K562 (cell line): ENCODE measurements at regions not wholly inside any gene's neighbourhood (a gene's known extent, or its start where the extent isn't known, plus 50 kb on each side); places are given as distances from the start of the nearest gene placed in this dataset.

ENCODE experiments used
- ATAC-seq: fragments of 200-7000 bp; cut with Tn5 transposase; 3 replicates; pipeline ENCODE4 v1.9.1; 2020; ENCODE audit warnings: moderate library complexity
- BruUV-seq: library from RNA; stranded (reverse); fragments of 400-500 nt; replicated peaks from 2 replicates; lab custom pipeline; 2021; lab: Mats Ljungman, UMichigan
- CTCF ChIA-PET: fragments of 300-600 bp; formaldehyde crosslinking; extraction: SDS; loops from one replicate; lab custom pipeline; 2021; ENCODE audit warnings: low intra/inter-chr PET ratio; lab: Yijun Ruan, JAX
- POLR2A ChIA-PET: fragments of 300-600, 350-650 bp; sonication (Branson Sonifier 250); formaldehyde crosslinking; extraction: SDS; loops from one replicate; lab custom pipeline; 2021; ENCODE audit warnings: antibody characterized with exemption, inconsistent platforms; lab: Yijun Ruan, JAX
- DNase-seq, 4 experiments: peaks; one replicate each; pipeline versions ENCODE4 v3.0.0 to v3.0.0-alpha.2; 2011 to 2018; ENCODE audit warnings: low spot score in 3 of 4, mixed read lengths in 3 of 4; ENCODE audit errors: extremely low read depth in 1 of 4
- FAIRE-seq: peaks from 2 replicates; lab custom pipeline; 2011; peaks lifted over from hg19 to GRCh38; lab: Jason Lieb, UNC
- H2AFZ ChIP-seq: 2 replicates; pipeline ENCODE4 v1.6.0; 2011; ENCODE audit warnings: low read depth, low read length, control low read depth, inconsistent platforms
- H3K27ac ChIP-seq: fragments of 200-600 bp; 3 replicates; pipeline ENCODE4 v1.8.0; 2011; ENCODE audit warnings: low read depth, mild to moderate bottlenecking, control low read depth, inconsistent platforms, low read length, moderate library complexity, mixed read lengths; ENCODE audit errors: extremely low read depth
- H3K27me3 ChIP-seq, 2 experiments: fragments of 300-600 bp in 1 of 2; 2 replicates in 1 of 2; 3 replicates in 1 of 2; pipeline versions ENCODE4 v1.6.0 to v1.8.0; 2011; ENCODE audit warnings: inconsistent platforms in 2 of 2, low read length in 2 of 2, mild to moderate bottlenecking in 1 of 2, mixed read lengths in 1 of 2, moderate library complexity in 1 of 2; ENCODE audit not compliant: control insufficient read depth in 2 of 2, insufficient read depth in 2 of 2
- H3K36me3 ChIP-seq: fragments of 300-600 bp; 3 replicates; pipeline ENCODE4 v1.8.0; 2011; ENCODE audit warnings: mild to moderate bottlenecking, low read length, inconsistent platforms; ENCODE audit not compliant: control insufficient read depth, insufficient read depth
- H3K4me1 ChIP-seq, 2 experiments: fragments of 200-600 bp in 1 of 2; replicated peaks in 1 of 2; 2 replicates in 1 of 2; 3 replicates in 1 of 2; pipeline versions ENCODE4 v1.5.1 to v1.8.0; 2011; ENCODE audit warnings: inconsistent platforms in 2 of 2, low read length in 2 of 2, mild to moderate bottlenecking in 1 of 2, mixed read lengths in 1 of 2, moderate library complexity in 1 of 2; ENCODE audit not compliant: control insufficient read depth in 2 of 2, insufficient read depth in 2 of 2
- H3K4me2 ChIP-seq: 2 replicates; pipeline ENCODE4 v1.6.1; 2011; ENCODE audit warnings: low read length, control low read depth, inconsistent platforms, mixed read lengths; ENCODE audit not compliant: insufficient read depth
- H3K4me3 ChIP-seq: fragments of 200-600 bp; sonication (generic), shearing (Covaris generic); 2 replicates; pipeline ENCODE4 v1.5.1; 2016; ENCODE audit warnings: control low read depth, inconsistent platforms
- H3K79me2 ChIP-seq: fragments of 200-600 bp; 3 replicates; pipeline ENCODE4 v1.8.0; 2011; ENCODE audit warnings: low read length, inconsistent platforms; ENCODE audit not compliant: control insufficient read depth, insufficient read depth
- H3K9ac ChIP-seq, 2 experiments: 2 replicates each; pipeline versions ENCODE4 v1.6.0 to v1.6.1; 2011; ENCODE audit warnings: low read depth in 2 of 2, low read length in 2 of 2, control low read depth in 1 of 2, inconsistent platforms in 1 of 2, mild to moderate bottlenecking in 1 of 2, mixed read lengths in 1 of 2; ENCODE audit not compliant: insufficient read depth in 1 of 2
- H3K9me1 ChIP-seq: one replicate; pipeline ENCODE4 v1.6.0; 2011; ENCODE audit warnings: inconsistent platforms, mild to moderate bottlenecking, low read length, moderate library complexity; ENCODE audit not compliant: control insufficient read depth, insufficient read depth
- H3K9me3 ChIP-seq: replicated peaks from 2 replicates; pipeline ENCODE4 v1.5.1; 2011; ENCODE audit warnings: low read depth, low read length, inconsistent platforms; ENCODE audit not compliant: control insufficient read depth, insufficient read depth
- H4K20me1 ChIP-seq: replicated peaks from 2 replicates; pipeline ENCODE4 v1.6.1; 2011; ENCODE audit warnings: low read length, inconsistent platforms, mixed read lengths; ENCODE audit not compliant: control insufficient read depth, insufficient read depth
- BRF2 ChIP-seq: IDR thresholded peaks from 3 replicates; pipeline ENCODE4 v1.6.1; 2011; ENCODE audit warnings: borderline replicate concordance, mild to moderate bottlenecking; ENCODE audit not compliant: insufficient read length, insufficient read depth
- CBX2 ChIP-seq: fragments of 200-600 bp; sonication (generic); IDR thresholded peaks from one replicate; pipeline ENCODE4 v1.6.1; 2012; ENCODE audit warnings: mild to moderate bottlenecking, low read length, inconsistent platforms; ENCODE audit not compliant: insufficient read depth, poor library complexity, severe bottlenecking
- E4F1 ChIP-seq: fragments of 250-450 bp; sonication (Bioruptor Pico); IDR thresholded peaks from 2 replicates; pipeline ENCODE4 v1.5.0; 2021; ENCODE audit warnings: mild to moderate bottlenecking, borderline replicate concordance
- ELF1 ChIP-seq: fragments of 200-800 bp; sonication (Bioruptor generic); IDR thresholded peaks from 2 replicates; pipeline ENCODE4 v1.6.1; 2016; ENCODE audit warnings: missing genetic modification characterization, missing compliant biosample characterization
- ELF2 ChIP-seq: fragments of 250-450 bp; sonication (Bioruptor Pico); IDR thresholded peaks from 2 replicates; pipeline ENCODE4 v1.5.0; 2021; ENCODE audit warnings: mild to moderate bottlenecking
- FOXK2 ChIP-seq, 2 experiments: fragments of 450-650 bp; IDR thresholded peaks in 1 of 2; conservative IDR thresholded peaks in 1 of 2; 2 replicates each; pipeline ENCODE4 v1.6.1; 2016; ENCODE audit warnings: low read depth in 2 of 2, mild to moderate bottlenecking in 1 of 2
- HCFC1 ChIP-seq: IDR thresholded peaks from 2 replicates; pipeline ENCODE4 v1.6.1; 2012; ENCODE audit warnings: low read depth, low read length, improper control_type of control experiment
- HMG20A ChIP-seq: fragments of 450-650 bp; formaldehyde crosslinking; conservative IDR thresholded peaks from 2 replicates; pipeline ENCODE4 v1.4.0; 2020; ENCODE audit warnings: mild to moderate bottlenecking, mixed read lengths
- SIRT6 ChIP-seq: IDR thresholded peaks from one replicate; pipeline ENCODE4 v1.6.1; 2012; ENCODE audit warnings: low read depth, mild to moderate bottlenecking, control low read depth, inconsistent platforms, low read length, moderate library complexity
- SIX5 ChIP-seq, 2 experiments: IDR thresholded peaks; 2 replicates each; pipeline ENCODE4 v1.6.1; 2011; ENCODE audit warnings: low read length in 2 of 2, borderline replicate concordance in 1 of 2, low read depth in 1 of 2, mild to moderate bottlenecking in 1 of 2, moderate library complexity in 1 of 2; ENCODE audit not compliant: insufficient read depth in 1 of 2
- SP1 ChIP-seq: sonication (generic); formaldehyde crosslinking; IDR thresholded peaks from 2 replicates; pipeline ENCODE4 v1.8.1; 2022; ENCODE audit warnings: mild to moderate bottlenecking, missing genetic modification reagents
- ZKSCAN3 ChIP-seq: fragments of 250-450 bp; sonication (Bioruptor Pico); IDR thresholded peaks from 2 replicates; pipeline ENCODE4 v1.4.0; 2020
- ZNF561 ChIP-seq: fragments of 450-650 bp; formaldehyde crosslinking; conservative IDR thresholded peaks from 2 replicates; pipeline ENCODE4 v1.4.0; 2020; ENCODE audit warnings: mild to moderate bottlenecking, moderate library complexity
- WGBS: fragments of 100-300 bp; shearing (Covaris generic); methylation state at CpG from one replicate; pipeline ENCODE4 v1.1.6; 2016; ENCODE audit warnings: low coverage, mixed read lengths; ENCODE audit not compliant: insufficient coverage; ENCODE audit errors: missing lambda C conversion rate; 5-methylcytosine and 5-hydroxymethylcytosine counted together
- in situ Hi-C: fragments of 300-500 bp; cut with MboI; formaldehyde crosslinking; loops from 4 replicates; pipeline ENCODE4 v1.15.0; 2018; ENCODE audit warnings: inconsistent platforms, mixed read lengths
- intact Hi-C: fragments of 100-400 bp; cut with micrococcal nuclease; formaldehyde crosslinking; loops from 2 replicates; pipeline ENCODE4 v1.14.2; 2022

- WGBS, result 0% methylated on average over 2 of the region's 2 CpGs
- no peak overlapping the region for H3K9ac ChIP-seq
- no peaks in the 10 kb centered on the region for H3K4me1 ChIP-seq
- intact Hi-C loops (no loop called here), in situ Hi-C loops (loop anchor here (25.0 kb wide), 1 partner anchor 676 kb away; the partner anchor contains the start of gene PLK2)
- H2AFZ ChIP-seq, result no peak overlapping the region
- no peak for FAIRE-seq
- H3K27me3 ChIP-seq, result no peaks in the 10 kb centered on the region
- H4K20me1 ChIP-seq, result no peaks in the 10 kb centered on the region; the same call in 1 of the 2 replicates
- no peak for ATAC-seq
- no peak overlapping the region for H3K4me2 ChIP-seq
- ChIA-PET CTCF (no interaction called here), POLR2A (no interaction called here)
- no peaks in the 10 kb centered on the region for H3K9me1 ChIP-seq
- no peaks in the 10 kb centered on the region for H3K9me3 ChIP-seq
- no peak overlapping the region for H3K27ac ChIP-seq
- no peak overlapping the region for H3K4me3 ChIP-seq
- H3K36me3 ChIP-seq, result no peaks in the 10 kb centered on the region
- no peaks in the 10 kb centered on the region for H3K79me2 ChIP-seq
- TF ChIP-seq HCFC1 (no peak), ZKSCAN3 (CRISPR knock-in tag) (no peak), E4F1 (CRISPR knock-in tag) (no peak), SP1 (CRISPR knock-in tag) (no peak), ZNF561 (CRISPR knock-in tag) (no peak), ELF1 (tag) (no peak), SIRT6 (no peak), FOXK2 (conservative IDR thresholded peaks at IDR 0.05 in 1 of 2, IDR thresholded peaks at IDR 0.05 in 1 of 2; ENCODE audit: low read depth in 2 of 2) (no peak), CBX2 (no peak), BRF2 (no peak), SIX5 (IDR thresholded peaks at IDR 0.05; ENCODE audit: borderline replicate concordance in 1 of 2, insufficient read depth in 1 of 2, low read depth in 1 of 2, low read length in 2 of 2) (no peak), ELF2 (no peak), HMG20A (CRISPR knock-in tag) (no peak)
- BruUV-seq, result no TSS peak
- no peak for DNase-seq
Observed at GRCh38 chr5:57785946-57786345, 303.3 kb upstream of the ACTBL2 start.
